Panc1 (cell line): ENCODE measurements at regions not wholly inside any gene's neighbourhood (a gene's known extent, or its start where the extent isn't known, plus 50 kb on each side); places are given as distances from the start of the nearest gene placed in this dataset.

Experiments used
- ATAC-seq: fragments of 200-7000 bp; cut with Tn5 transposase; 2 replicates; pipeline ENCODE4 v1.9.1; 2020; ENCODE audit warnings: mild to moderate bottlenecking, moderate library complexity
- BruUV-seq: library from RNA; stranded (reverse); fragments of 400-500 nt; replicated peaks from 2 replicates; lab custom pipeline; 2021; lab: Mats Ljungman, UMichigan
- CTCF ChIA-PET: fragments of 300-600 bp; sonication (Branson Sonifier 250); formaldehyde crosslinking; loops from one replicate; lab custom pipeline; 2022; ENCODE audit warnings: antibody characterized with exemption; lab: Charles Lee
- POLR2A ChIA-PET: fragments of 300-600 bp; sonication (Branson Sonifier 250); formaldehyde crosslinking; loops from one replicate; lab custom pipeline; 2022; ENCODE audit warnings: antibody characterized with exemption; lab: Charles Lee
- DNase-seq: peaks from one replicate; pipeline ENCODE4 v3.0.0-alpha.2; 2010; ENCODE audit warnings: low read depth, low spot score
- H3K27ac ChIP-seq: 2 replicates; pipeline ENCODE4 v1.5.1; 2011; ENCODE audit warnings: mild to moderate bottlenecking, low read length, inconsistent platforms
- H3K27me3 ChIP-seq: fragments of 200-500 bp; sonication (Bioruptor generic); 2 replicates; pipeline ENCODE4 v1.6.0; 2014; ENCODE audit warnings: low read length, inconsistent platforms; ENCODE audit not compliant: control insufficient read depth, insufficient read depth
- H3K36me3 ChIP-seq: fragments of 200-500 bp; sonication (Bioruptor generic); 2 replicates; pipeline ENCODE4 v1.5.1; 2014; ENCODE audit warnings: inconsistent platforms, mild to moderate bottlenecking, low read length, moderate library complexity; ENCODE audit not compliant: control insufficient read depth, insufficient read depth
- H3K4me1 ChIP-seq: 2 replicates; pipeline ENCODE4 v1.5.1; 2011; ENCODE audit warnings: inconsistent platforms, mild to moderate bottlenecking, low read length, moderate library complexity; ENCODE audit not compliant: control insufficient read depth, insufficient read depth
- H3K4me3 ChIP-seq, 2 experiments: 2 replicates each; pipeline ENCODE4 v1.5.1; 2011 to 2012; ENCODE audit warnings: low read depth in 2 of 2, low read length in 2 of 2, mild to moderate bottlenecking in 2 of 2, inconsistent platforms in 1 of 2, moderate library complexity in 1 of 2
- H3K9me3 ChIP-seq: fragments of 200-500 bp; sonication (Bioruptor generic); 2 replicates; pipeline ENCODE4 v1.5.1; 2014; ENCODE audit warnings: low read depth, mild to moderate bottlenecking, inconsistent platforms, low read length, moderate library complexity; ENCODE audit not compliant: control insufficient read depth, insufficient read depth
- CTCF ChIP-seq: fragments of 450-650 bp; IDR thresholded peaks from 2 replicates; pipeline ENCODE4 v1.5.1; 2017; ENCODE audit warnings: mild to moderate bottlenecking
- POLR2AphosphoS5 ChIP-seq: IDR thresholded peaks from 2 replicates; pipeline ENCODE4 v1.6.1; 2012; ENCODE audit warnings: mild to moderate bottlenecking, low read depth, low read length, moderate library complexity
- REST ChIP-seq, 2 experiments: IDR thresholded peaks; 2 replicates each; pipeline ENCODE4 v1.6.1; 2011 to 2012; ENCODE audit warnings: low read depth in 2 of 2, control low read depth in 1 of 2, low read length in 1 of 2, mild to moderate bottlenecking in 1 of 2, moderate library complexity in 1 of 2; ENCODE audit not compliant: insufficient read depth in 1 of 2
- SIN3A ChIP-seq: IDR thresholded peaks from 2 replicates; pipeline ENCODE4 v1.6.1; 2012; ENCODE audit warnings: low read depth, mild to moderate bottlenecking, low read length, moderate library complexity, borderline replicate concordance; ENCODE audit not compliant: insufficient read depth
- TCF7L2 ChIP-seq: IDR thresholded peaks from 2 replicates; pipeline ENCODE4 v1.6.1; 2011; ENCODE audit warnings: mild to moderate bottlenecking, low read depth, low read length, inconsistent platforms
- in situ Hi-C: cut with HindIII; loops from 2 replicates; pipeline ENCODE4 v1.10.0; 2016; ENCODE audit warnings: low sequenced_read_pairs, low pct_unique_long_range_greater_than_20kb
- intact Hi-C: fragments of 100-400 bp; cut with micrococcal nuclease; formaldehyde crosslinking; loops from one replicate; pipeline ENCODE4 v1.10.0; 2022; ENCODE audit not compliant: unreplicated experiment

- Histone ChIP-seq H3K4me3 (no peak overlapping the region), H3K27ac (no peak overlapping the region), H3K27me3 (no peaks in the 10 kb centered on the region), H3K4me1 (no peaks in the 10 kb centered on the region), H3K9me3 (no peaks in the 10 kb centered on the region), H3K36me3 (no peaks in the 10 kb centered on the region)
- in situ Hi-C loops: no loop called here
- CTCF ChIA-PET: no interaction called here
- intact Hi-C loops: no loop called here
- no TSS peak for BruUV-seq
- DNase-seq: no peak
- TF ChIP-seq CTCF: no peak
- TF ChIP-seq POLR2AphosphoS5: no peak
- TF ChIP-seq REST (IDR thresholded peaks at IDR 0.05; ENCODE audit: insufficient read depth in 1 of 2, low read depth in 2 of 2, low read length in 1 of 2): no peak
- no peak for TF ChIP-seq TCF7L2
- no peak for TF ChIP-seq SIN3A
- no peak for ATAC-seq
- POLR2A ChIA-PET: no interaction called here
Measured at GRCh38 chr6:74756923-74757322, 448.9 kb downstream of the COL12A1 start.

GRCh38 chr6:74755778-74756177 is 450.1 kb downstream of the COL12A1 start:
- POLR2A ChIA-PET: no interaction called here
- intact Hi-C loops (no loop called here), in situ Hi-C loops (no loop called here)
- CTCF ChIA-PET: no interaction called here
- Histone ChIP-seq H3K27me3 (no peaks in the 10 kb centered on the region), H3K36me3 (no peaks in the 10 kb centered on the region), H3K27ac (no peak overlapping the region), H3K4me3 (no peak overlapping the region), H3K9me3 (no peaks in the 10 kb centered on the region), H3K4me1 (no peaks in the 10 kb centered on the region)
- TF ChIP-seq CTCF (no peak), POLR2AphosphoS5 (no peak), REST (IDR thresholded peaks at IDR 0.05; ENCODE audit: insufficient read depth in 1 of 2, low read depth in 2 of 2, low read length in 1 of 2) (no peak), TCF7L2 (no peak), SIN3A (no peak)
- no peak for DNase-seq
- BruUV-seq: no TSS peak
- no peak for ATAC-seq
